ENCODE measurements at regions not wholly inside any gene's neighbourhood (a gene's known extent, or its start where the extent isn't known, plus 50 kb on each side); places are given as distances from the start of the nearest gene placed in this dataset.

DNA sequence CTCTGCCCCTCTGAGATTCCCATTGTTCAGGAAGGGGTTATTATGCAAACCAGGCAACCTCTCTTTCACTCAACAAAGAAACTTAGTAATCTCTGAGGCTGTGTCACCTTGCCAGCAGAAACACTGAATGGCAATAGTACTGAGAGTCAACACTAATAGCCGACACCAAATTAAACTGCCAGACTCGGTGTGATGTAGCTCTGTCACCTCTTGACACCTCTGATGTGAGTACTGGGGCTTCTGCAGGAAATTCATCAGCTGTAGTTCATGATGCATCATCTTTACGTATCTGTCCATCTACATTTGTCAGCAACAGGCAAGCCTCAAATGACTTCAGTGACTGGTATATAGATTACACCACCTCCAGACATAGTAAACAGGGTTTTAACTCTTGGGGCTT is 65.0 kb upstream of the ONECUT1 start:
- H3K4me2 ChIP-seq (replicated peaks; ENCODE audit: low read depth, low read length, poor library complexity, severe bottlenecking) = no peak overlapping the region
- no peak for ATAC-seq (ENCODE audit: low read depth)
- WGBS (ENCODE audit: insufficient coverage) = 79% methylated on average over 2 of the region's 3 CpGs
- ChIA-PET CTCF (no interaction called here), POLR2A (no interaction called here)
- no peaks in the 10 kb centered on the region for H3K9me3 Mint-ChIP-seq (ENCODE audit: insufficient read depth)
- H3K4me3 ChIP-seq (ENCODE audit: control extremely low read depth in 1 of 5, extremely low read depth in 1 of 5, insufficient read depth in 1 of 5, low read depth in 2 of 5, low read length in 4 of 5) = no peak overlapping the region
- H3K79me2 ChIP-seq (ENCODE audit: control insufficient read depth, insufficient read depth, low read length) = no peaks in the 10 kb centered on the region
- H3K9me3 ChIP-seq (ENCODE audit: control extremely low read depth in 1 of 3, control insufficient read depth in 2 of 3, insufficient read depth in 1 of 3, low read length in 2 of 3) = no peaks in the 10 kb centered on the region
- DNase-seq = no peak
- H3K4me3 Mint-ChIP-seq = no peak overlapping the region
- intact Hi-C loops (cut with micrococcal nuclease) = no loop called here
- no peak for TF ChIP-seq EZH2 (IDR thresholded peaks at IDR 0.05; ENCODE audit: borderline replicate concordance, insufficient read depth, low read depth, low read length, poor library complexity, severe bottlenecking)
- no peak for TF ChIP-seq CTCF (IDR thresholded peaks at IDR 0.05)
- H4K20me1 ChIP-seq (ENCODE audit: control insufficient read depth, insufficient read depth, low read length, poor library complexity, severe bottlenecking) = no peaks in the 10 kb centered on the region
- H3K27ac ChIP-seq (ENCODE audit: low read length in 2 of 2) = no peak overlapping the region
- no peaks in the 10 kb centered on the region for H3K4me1 Mint-ChIP-seq
- no peaks in the 10 kb centered on the region for H3K4me1 ChIP-seq (ENCODE audit: control insufficient read depth in 2 of 2, insufficient read depth in 2 of 2, low read length in 2 of 2)
- no peak overlapping the region for H3K9ac ChIP-seq (ENCODE audit: low read length)
- no peaks in the 10 kb centered on the region for H3K36me3 ChIP-seq (replicated peaks in 1 of 2; ENCODE audit: control extremely low read depth in 1 of 2, control insufficient read depth in 1 of 2, extremely low read depth in 1 of 2, insufficient read depth in 2 of 2, low read length in 1 of 2)
- peaks cover 22% of the 10 kb centered on the region for H3K27me3 Mint-ChIP-seq
- peaks cover 0 to 11% (median 7%) of the 10 kb centered on the region in 4 experiments for H3K27me3 ChIP-seq (replicated peaks in 1 of 4; ENCODE audit: control extremely low read depth in 1 of 4, control insufficient read depth in 3 of 4, insufficient read depth in 4 of 4, low read length in 3 of 4)
- no peak overlapping the region for H3K27ac Mint-ChIP-seq
- no peak overlapping the region for H2AFZ ChIP-seq (ENCODE audit: insufficient read depth, low read depth, low read length, poor library complexity, severe bottlenecking)

DNA sequence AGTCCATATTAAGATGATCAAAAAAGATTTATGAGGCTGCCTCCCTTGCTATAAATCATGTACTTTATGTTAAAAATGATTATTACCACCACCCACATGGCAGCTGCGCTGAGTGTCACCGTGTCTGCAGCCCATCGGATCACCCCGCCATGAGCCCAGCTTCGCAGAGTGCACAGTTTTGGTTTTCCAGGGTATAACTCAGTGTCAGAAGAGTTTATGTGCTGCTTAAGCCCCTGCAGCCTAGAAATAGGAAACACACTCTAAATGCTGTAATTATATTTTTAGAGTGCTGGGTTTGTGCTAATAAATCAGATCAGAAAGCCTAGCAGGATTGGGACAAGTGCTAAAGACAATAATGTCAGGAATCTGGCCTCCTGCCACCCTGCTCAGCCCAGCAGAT is 54.7 kb upstream of the ONECUT1 start:
- no peak for ATAC-seq (ENCODE audit: low read depth)
- no peaks in the 10 kb centered on the region for H3K79me2 ChIP-seq (ENCODE audit: control insufficient read depth, insufficient read depth, low read length)
- H3K4me1 ChIP-seq (ENCODE audit: control insufficient read depth in 2 of 2, insufficient read depth in 2 of 2, low read length in 2 of 2) = no peaks in the 10 kb centered on the region
- no peak overlapping the region for H3K27ac Mint-ChIP-seq
- ChIA-PET CTCF (no interaction called here), POLR2A (no interaction called here)
- no peak overlapping the region for H3K4me2 ChIP-seq (replicated peaks; ENCODE audit: low read depth, low read length, poor library complexity, severe bottlenecking)
- DNase-seq = no peak
- peaks cover 17% of the 10 kb centered on the region for H3K27me3 Mint-ChIP-seq
- H3K4me3 Mint-ChIP-seq = no peak overlapping the region
- no peak overlapping the region for H3K27ac ChIP-seq (ENCODE audit: low read length in 2 of 2)
- H3K9me3 Mint-ChIP-seq (ENCODE audit: insufficient read depth) = peaks cover 3% of the 10 kb centered on the region
- no peaks in the 10 kb centered on the region for H3K4me1 Mint-ChIP-seq
- H3K9me3 ChIP-seq (ENCODE audit: control extremely low read depth in 1 of 3, control insufficient read depth in 2 of 3, insufficient read depth in 1 of 3, low read length in 2 of 3) = peaks cover 0 to 4% (median 0%) of the 10 kb centered on the region in 3 donors
- no peak overlapping the region for H3K9ac ChIP-seq (ENCODE audit: low read length)
- H3K4me3 ChIP-seq (ENCODE audit: control extremely low read depth in 1 of 5, extremely low read depth in 1 of 5, insufficient read depth in 1 of 5, low read depth in 2 of 5, low read length in 4 of 5) = no peak overlapping the region
- H4K20me1 ChIP-seq (ENCODE audit: control insufficient read depth, insufficient read depth, low read length, poor library complexity, severe bottlenecking) = no peaks in the 10 kb centered on the region
- TF ChIP-seq CTCF (IDR thresholded peaks at IDR 0.05) (no peak), EZH2 (IDR thresholded peaks at IDR 0.05; ENCODE audit: borderline replicate concordance, insufficient read depth, low read depth, low read length, poor library complexity, severe bottlenecking) (no peak)
- WGBS (ENCODE audit: insufficient coverage) = no CpG with 5 or more reads among the region's 5 CpGs
- no peak overlapping the region for H2AFZ ChIP-seq (ENCODE audit: insufficient read depth, low read depth, low read length, poor library complexity, severe bottlenecking)
- intact Hi-C loops (cut with micrococcal nuclease) = no loop called here
- H3K27me3 ChIP-seq (replicated peaks in 1 of 4; ENCODE audit: control extremely low read depth in 1 of 4, control insufficient read depth in 3 of 4, insufficient read depth in 4 of 4, low read length in 3 of 4) = peaks cover 0 to 7% (median 2%) of the 10 kb centered on the region in 4 experiments
- no peaks in the 10 kb centered on the region for H3K36me3 ChIP-seq (replicated peaks in 1 of 2; ENCODE audit: control extremely low read depth in 1 of 2, control insufficient read depth in 1 of 2, extremely low read depth in 1 of 2, insufficient read depth in 2 of 2, low read length in 1 of 2)

Data from B cell (primary cell).